ENCODE measurements at regions not wholly inside any gene's neighbourhood (a gene's known extent, or its start where the extent isn't known, plus 50 kb on each side); places are given as distances from the start of the nearest gene placed in this dataset.

- H3K4me1 Mint-ChIP-seq = no peaks in the 10 kb centered on the region
Measured at GRCh38 chr10:78507510-78508160, 474.0 kb downstream of the RPS24 start.

GRCh38 chr10:78508955-78509748 is 475.5 kb downstream of the RPS24 start:
- H3K9me3 Mint-ChIP-seq = no peaks in the 10 kb centered on the region
- no peak overlapping the region for H3K27ac Mint-ChIP-seq
- no peaks in the 10 kb centered on the region for H3K36me3 Mint-ChIP-seq
- H3K4me3 Mint-ChIP-seq = no peak overlapping the region
- H3K27me3 Mint-ChIP-seq = no peaks in the 10 kb centered on the region
- H3K4me1 Mint-ChIP-seq = no peaks in the 10 kb centered on the region

More at GRCh38 chr10:78507510-78508160, 474.0 kb downstream of the RPS24 start:
- Mint-ChIP-seq H3K4me3 (no peak overlapping the region), H3K27me3 (no peaks in the 10 kb centered on the region), H3K9me3 (no peaks in the 10 kb centered on the region), H3K36me3 (no peaks in the 10 kb centered on the region), H3K27ac (no peak overlapping the region)

DNA sequence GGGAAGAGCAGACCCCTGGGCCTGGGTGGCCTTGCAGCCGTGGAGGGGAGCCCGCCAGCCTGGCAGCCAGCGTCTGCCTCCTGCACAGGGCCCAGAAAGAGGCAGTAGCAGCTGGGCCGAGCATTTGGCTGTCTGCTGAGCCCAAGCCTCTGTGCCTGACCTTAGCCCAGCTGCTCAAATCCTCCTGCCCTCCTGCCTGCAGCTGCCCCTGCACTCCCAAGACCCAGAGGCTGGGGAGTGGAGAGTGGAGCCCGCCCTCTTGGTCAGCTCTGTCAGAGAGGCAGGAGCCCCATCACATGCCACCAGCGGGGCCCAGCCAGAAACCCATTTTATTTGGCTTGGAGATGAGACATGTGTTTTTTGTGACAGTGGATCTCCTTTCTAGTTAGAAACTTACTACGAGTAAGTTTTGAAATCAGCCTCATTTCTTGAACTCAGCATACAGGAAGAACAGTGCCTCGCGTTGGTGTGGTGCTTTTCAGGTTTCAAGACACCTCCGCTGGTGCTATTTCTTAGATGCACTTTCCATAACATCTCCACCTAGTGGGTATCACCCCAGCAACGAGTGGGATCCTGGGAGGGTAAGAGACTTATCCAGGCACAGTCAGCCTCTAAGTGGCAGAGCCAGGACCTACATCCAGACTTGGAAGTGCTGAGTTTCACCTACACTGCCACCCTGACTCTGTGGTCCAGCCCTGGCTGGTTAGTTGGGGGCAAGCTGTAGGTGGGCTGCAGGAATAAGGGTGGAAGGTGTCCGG is 477.1 kb downstream of the RPS24 start:
- Mint-ChIP-seq H3K4me1 (no peaks in the 10 kb centered on the region), H3K27me3 (no peaks in the 10 kb centered on the region)

DNA sequence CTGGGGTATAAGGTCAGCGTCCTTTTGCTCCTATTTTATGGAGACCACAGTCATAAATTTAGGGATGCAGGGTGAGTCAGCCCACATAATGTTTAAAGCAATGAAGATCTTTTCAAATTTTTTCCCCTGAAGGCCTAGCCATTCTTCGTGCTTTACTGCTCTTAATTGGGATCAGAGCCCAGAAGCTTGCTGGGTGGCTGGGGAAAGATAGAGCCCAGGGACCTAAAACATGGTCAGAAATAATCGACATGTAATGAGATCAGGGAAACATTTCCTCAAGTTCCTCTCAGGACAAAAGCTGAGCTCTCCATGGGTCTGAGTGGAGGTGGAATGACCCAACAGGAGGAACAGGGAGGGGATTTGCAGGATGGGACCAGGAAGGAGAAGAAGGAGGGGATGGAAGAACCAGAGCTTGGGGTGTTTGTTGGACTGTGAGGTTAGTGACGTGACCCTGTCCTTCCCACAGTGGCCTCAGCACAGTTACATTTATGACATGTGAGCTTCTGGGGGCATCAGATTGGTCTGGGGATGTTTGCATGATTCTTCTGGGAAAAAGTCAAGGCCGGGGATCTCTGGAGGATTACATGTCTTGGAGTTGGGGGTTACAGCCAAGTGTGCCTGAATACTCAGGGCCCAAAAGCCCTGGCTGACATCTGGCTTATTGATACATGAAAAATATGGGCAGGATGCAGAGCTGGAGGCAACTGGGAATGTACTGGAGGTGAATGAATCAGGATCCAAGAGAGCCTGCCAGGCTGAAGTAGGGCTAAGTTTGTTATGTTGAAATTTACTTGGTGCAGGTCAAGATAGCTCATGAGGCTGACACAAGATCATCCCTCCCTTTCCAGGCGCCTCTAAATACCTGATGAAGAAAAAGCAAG is 477.9 kb downstream of the RPS24 start:
- H3K36me3 Mint-ChIP-seq = no peaks in the 10 kb centered on the region
- no peaks in the 10 kb centered on the region for H3K9me3 Mint-ChIP-seq
- no peak overlapping the region for H3K27ac Mint-ChIP-seq
- no peaks in the 10 kb centered on the region for H3K4me1 Mint-ChIP-seq
- H3K27me3 Mint-ChIP-seq = no peaks in the 10 kb centered on the region
- no peak overlapping the region for H3K4me3 Mint-ChIP-seq

More for the DNA sequence above, 477.1 kb downstream of the RPS24 start:
- Mint-ChIP-seq H3K9me3 (no peaks in the 10 kb centered on the region), H3K36me3 (no peaks in the 10 kb centered on the region), H3K27ac (no peak overlapping the region), H3K4me3 (no peak overlapping the region)

GRCh38 chr10:78512205-78512550 is 478.5 kb downstream of the RPS24 start:
- Mint-ChIP-seq H3K27me3 (no peaks in the 10 kb centered on the region), H3K4me3 (no peak overlapping the region), H3K36me3 (no peaks in the 10 kb centered on the region), H3K9me3 (no peaks in the 10 kb centered on the region), H3K4me1 (no peaks in the 10 kb centered on the region), H3K27ac (no peak overlapping the region)

GRCh38 chr10:78513330-78513729 is 479.7 kb downstream of the RPS24 start:
- Mint-ChIP-seq H3K27ac (no peak overlapping the region), H3K4me3 (no peak overlapping the region), H3K9me3 (no peaks in the 10 kb centered on the region), H3K4me1 (no peaks in the 10 kb centered on the region), H3K27me3 (no peaks in the 10 kb centered on the region), H3K36me3 (no peaks in the 10 kb centered on the region)

DNA sequence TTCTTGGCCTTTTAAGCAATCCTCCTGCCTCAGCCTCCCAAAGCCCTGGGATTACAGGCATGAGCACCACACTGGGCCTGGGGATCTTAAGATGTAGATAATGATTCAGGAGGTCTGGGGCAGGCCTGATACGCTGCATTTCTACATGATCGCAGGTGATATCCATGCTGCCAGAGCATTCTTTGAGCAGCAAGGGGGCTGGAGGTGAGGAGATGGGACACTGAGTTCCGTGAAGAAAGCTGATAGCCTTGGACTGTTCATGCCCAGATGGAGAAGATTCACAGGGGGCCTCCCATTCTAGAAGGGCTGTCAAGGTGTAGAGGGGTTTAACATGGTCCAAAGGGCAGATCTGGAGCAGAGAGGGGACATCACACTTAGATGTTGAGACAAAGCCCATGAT is 480.3 kb downstream of the RPS24 start:
- no peak overlapping the region for H3K4me3 Mint-ChIP-seq

DNA sequence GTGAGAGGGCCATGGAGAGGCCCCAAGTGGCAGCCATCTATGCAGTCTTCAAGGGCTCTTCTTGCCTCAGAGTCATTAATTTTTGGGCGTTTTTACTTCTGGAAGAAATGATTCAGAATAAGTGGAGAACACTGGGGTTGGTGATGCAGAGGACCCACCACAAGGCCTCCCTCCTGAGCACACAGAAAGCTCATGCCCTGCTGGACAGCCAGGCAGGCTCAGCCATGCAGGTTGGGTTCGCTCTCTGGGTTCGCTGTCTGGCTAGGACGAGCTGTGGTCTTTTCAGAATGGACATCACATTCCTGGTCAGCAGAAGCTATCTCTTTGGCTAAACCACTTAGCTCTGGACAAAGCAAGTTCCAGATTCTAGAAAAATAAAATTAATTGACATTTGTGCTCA is 480.8 kb downstream of the RPS24 start:
- Mint-ChIP-seq H3K4me3 (no peak overlapping the region), H3K9me3 (no peaks in the 10 kb centered on the region), H3K4me1 (no peaks in the 10 kb centered on the region), H3K27ac (no peak overlapping the region), H3K36me3 (no peaks in the 10 kb centered on the region), H3K27me3 (no peaks in the 10 kb centered on the region)

More for the DNA sequence above, 480.3 kb downstream of the RPS24 start:
- H3K36me3 Mint-ChIP-seq = no peaks in the 10 kb centered on the region
- H3K4me1 Mint-ChIP-seq = no peaks in the 10 kb centered on the region
- no peaks in the 10 kb centered on the region for H3K9me3 Mint-ChIP-seq
- peak overlapping the region; percentile 19 for H3K27ac Mint-ChIP-seq
- no peaks in the 10 kb centered on the region for H3K27me3 Mint-ChIP-seq

GRCh38 chr10:78515038-78515872 is 481.6 kb downstream of the RPS24 start:
- Mint-ChIP-seq H3K27ac (no peak overlapping the region), H3K27me3 (no peaks in the 10 kb centered on the region), H3K36me3 (no peaks in the 10 kb centered on the region), H3K4me1 (no peaks in the 10 kb centered on the region), H3K9me3 (no peaks in the 10 kb centered on the region), H3K4me3 (no peak overlapping the region)

- H3K4me3 Mint-ChIP-seq = no peak overlapping the region
- peaks cover 3% of the 10 kb centered on the region for H3K4me1 Mint-ChIP-seq
- no peaks in the 10 kb centered on the region for H3K36me3 Mint-ChIP-seq
- no peaks in the 10 kb centered on the region for H3K27me3 Mint-ChIP-seq
- no peaks in the 10 kb centered on the region for H3K9me3 Mint-ChIP-seq
- no peak overlapping the region for H3K27ac Mint-ChIP-seq
Measured at GRCh38 chr10:78515873-78516153, 482.1 kb downstream of the RPS24 start.

GRCh38 chr10:78516236-78516635 is 482.6 kb downstream of the RPS24 start:
- H3K4me3 Mint-ChIP-seq = no peak overlapping the region
- H3K9me3 Mint-ChIP-seq = no peaks in the 10 kb centered on the region
- H3K27ac Mint-ChIP-seq = no peak overlapping the region

DNA sequence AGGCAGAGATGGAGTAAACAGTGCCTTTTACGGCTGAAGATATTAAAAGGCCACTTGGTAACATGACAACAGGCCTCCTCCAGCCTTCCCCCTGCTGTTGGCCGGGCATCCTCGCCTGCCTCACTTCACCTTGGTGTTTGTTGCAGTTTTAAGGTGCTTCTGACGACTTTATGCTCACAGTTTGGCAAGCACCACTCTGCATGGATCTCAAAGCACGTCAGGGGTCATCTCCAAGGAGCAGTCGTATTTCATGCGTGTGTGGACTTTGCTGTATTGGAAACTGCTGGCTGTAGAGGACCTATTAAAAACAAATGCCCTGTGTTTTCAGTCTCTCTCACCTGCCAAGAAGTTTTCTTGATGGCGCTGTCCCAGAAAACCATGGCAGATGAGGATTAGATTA is 483.1 kb downstream of the RPS24 start:
- Mint-ChIP-seq H3K4me1 (peaks cover 8% of the 10 kb centered on the region), H3K36me3 (no peaks in the 10 kb centered on the region), H3K9me3 (no peaks in the 10 kb centered on the region), H3K27me3 (no peaks in the 10 kb centered on the region), H3K27ac (no peak overlapping the region), H3K4me3 (no peak overlapping the region)

More at GRCh38 chr10:78516236-78516635, 482.6 kb downstream of the RPS24 start:
- H3K4me1 Mint-ChIP-seq = peaks cover 8% of the 10 kb centered on the region
- no peaks in the 10 kb centered on the region for H3K36me3 Mint-ChIP-seq
- no peaks in the 10 kb centered on the region for H3K27me3 Mint-ChIP-seq

GRCh38 chr10:78518224-78518623 is 484.6 kb downstream of the RPS24 start:
- Mint-ChIP-seq H3K4me3 (no peak overlapping the region), H3K27ac (no peak overlapping the region), H3K36me3 (no peaks in the 10 kb centered on the region), H3K4me1 (peaks cover 8% of the 10 kb centered on the region), H3K27me3 (no peaks in the 10 kb centered on the region), H3K9me3 (no peaks in the 10 kb centered on the region)

- Mint-ChIP-seq H3K4me3 (no peak overlapping the region), H3K27ac (no peak overlapping the region), H3K36me3 (no peaks in the 10 kb centered on the region), H3K4me1 (peaks cover 8% of the 10 kb centered on the region), H3K27me3 (no peaks in the 10 kb centered on the region), H3K9me3 (no peaks in the 10 kb centered on the region)
Measured at GRCh38 chr10:78520737-78521430, 487.2 kb downstream of the RPS24 start.

All from activated naive CD4-positive, alpha-beta T cell treated with anti-CD3 and anti-CD28 coated beads, Interleukin-2, amount 50 U/mL, for 24 hours (primary cell).